ENCODE measurements at regions not wholly inside any gene's neighbourhood (a gene's known extent, or its start where the extent isn't known, plus 50 kb on each side); places are given as distances from the start of the nearest gene placed in this dataset.

DNA sequence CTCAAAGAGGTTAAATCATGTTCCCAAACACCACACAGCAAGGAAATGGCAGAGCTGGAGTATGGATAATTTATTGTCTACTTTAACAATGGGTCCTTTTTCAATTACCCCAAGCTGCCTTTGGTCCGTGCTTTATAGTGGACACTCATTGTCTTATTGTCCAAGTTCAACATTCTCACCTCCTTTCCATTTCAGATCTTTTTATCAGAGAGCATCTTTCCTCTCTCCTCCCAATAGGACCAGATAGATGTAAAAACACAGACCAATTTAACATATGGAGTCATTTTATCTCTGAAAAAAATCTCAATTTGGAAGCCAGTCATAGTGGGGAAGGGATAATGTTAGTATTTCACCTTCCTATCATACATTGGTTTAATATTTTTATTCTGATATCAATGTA lies 83.5 kb upstream of the WAC start:
- TF ChIP-seq, protein P1, sequence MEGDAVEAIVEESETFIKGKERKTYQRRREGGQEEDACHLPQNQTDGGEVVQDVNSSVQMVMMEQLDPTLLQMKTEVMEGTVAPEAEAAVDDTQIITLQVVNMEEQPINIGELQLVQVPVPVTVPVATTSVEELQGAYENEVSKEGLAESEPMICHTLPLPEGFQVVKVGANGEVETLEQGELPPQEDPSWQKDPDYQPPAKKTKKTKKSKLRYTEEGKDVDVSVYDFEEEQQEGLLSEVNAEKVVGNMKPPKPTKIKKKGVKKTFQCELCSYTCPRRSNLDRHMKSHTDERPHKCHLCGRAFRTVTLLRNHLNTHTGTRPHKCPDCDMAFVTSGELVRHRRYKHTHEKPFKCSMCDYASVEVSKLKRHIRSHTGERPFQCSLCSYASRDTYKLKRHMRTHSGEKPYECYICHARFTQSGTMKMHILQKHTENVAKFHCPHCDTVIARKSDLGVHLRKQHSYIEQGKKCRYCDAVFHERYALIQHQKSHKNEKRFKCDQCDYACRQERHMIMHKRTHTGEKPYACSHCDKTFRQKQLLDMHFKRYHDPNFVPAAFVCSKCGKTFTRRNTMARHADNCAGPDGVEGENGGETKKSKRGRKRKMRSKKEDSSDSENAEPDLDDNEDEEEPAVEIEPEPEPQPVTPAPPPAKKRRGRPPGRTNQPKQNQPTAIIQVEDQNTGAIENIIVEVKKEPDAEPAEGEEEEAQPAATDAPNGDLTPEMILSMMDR (IDR thresholded peaks at IDR 0.05): no peak
- TF ChIP-seq POLR2AphosphoS5 (IDR thresholded peaks at IDR 0.05) (no peak), POLR2A (IDR thresholded peaks at IDR 0.05) (no peak)
